ENCODE measurements at regions not wholly inside any gene's neighbourhood (a gene's known extent, or its start where the extent isn't known, plus 50 kb on each side); places are given as distances from the start of the nearest gene placed in this dataset.

- H3K4me2 ChIP-seq (ENCODE audit: insufficient read depth, low read length), result no peak overlapping the region
- BruUV-seq (replicated peaks), result no TSS peak
- ChIA-PET CTCF (no interaction called here), POLR2A (no interaction called here)
- DNase-seq (ENCODE audit: low read depth, low spot score) (no peak), FAIRE-seq (no peak)
- dilution Hi-C loops (cut with MboI; ENCODE audit: extremely low pct_ligation_motif_present, low sequenced_read_pairs) (no loop called here), intact Hi-C loops (cut with micrococcal nuclease) (no loop called here)
- H3K4me1 ChIP-seq (ENCODE audit: control insufficient read depth, extremely low read depth, insufficient read depth, low read length), result no peaks in the 10 kb centered on the region
- no peaks in the 10 kb centered on the region for H3K36me3 ChIP-seq (ENCODE audit: control insufficient read depth in 2 of 2, extremely low read depth in 1 of 2, insufficient read depth in 2 of 2, low read length in 2 of 2)
- TF ChIP-seq JUN (IDR thresholded peaks at IDR 0.05; ENCODE audit: borderline replicate concordance, insufficient read depth, insufficient read length, low read depth), result no peak
- TF ChIP-seq POLR2A (IDR thresholded peaks at IDR 0.05; ENCODE audit: low read depth, low read length), result no peak
- TF ChIP-seq POLR2AphosphoS5 (IDR thresholded peaks at IDR 0.05; ENCODE audit: insufficient read depth, low read depth, low read length), result no peak
- TF ChIP-seq GATA2 (IDR thresholded peaks at IDR 0.05; ENCODE audit: insufficient read depth, insufficient read length, low read depth, low read length), result no peak
- no peak for TF ChIP-seq EZH2 (IDR thresholded peaks at IDR 0.05; ENCODE audit: borderline replicate concordance, low read depth, low read length, severe bottlenecking)
- no peak for TF ChIP-seq FOS (IDR thresholded peaks at IDR 0.05; ENCODE audit: borderline replicate concordance, insufficient read depth, low read length)
- TF ChIP-seq MYC (IDR thresholded peaks at IDR 0.05; ENCODE audit: low read depth, low read length), result no peak
- TF ChIP-seq MAX (IDR thresholded peaks at IDR 0.05; ENCODE audit: insufficient read depth, insufficient read length), result no peak
- TF ChIP-seq CTCF (IDR thresholded peaks at IDR 0.05; ENCODE audit: extremely low read depth in 1 of 2, insufficient read depth in 1 of 2, low read depth in 1 of 2, low read length in 2 of 2), result no peak
- H3K4me3 ChIP-seq (replicated peaks in 1 of 3; ENCODE audit: insufficient read depth in 1 of 3, low read depth in 1 of 3, low read length in 3 of 3), result no peak overlapping the region
- no peaks in the 10 kb centered on the region for H3K27me3 ChIP-seq (ENCODE audit: control insufficient read depth in 2 of 2, insufficient read depth in 2 of 2, low read length in 2 of 2)
- no peaks in the 10 kb centered on the region for H3K9me1 ChIP-seq (replicated peaks; ENCODE audit: control insufficient read depth, extremely low read depth, insufficient read depth, low read length)
- no peaks in the 10 kb centered on the region for H4K20me1 ChIP-seq (replicated peaks; ENCODE audit: control insufficient read depth, extremely low read depth, insufficient read depth, low read length)
- no peak overlapping the region for H3K27ac ChIP-seq (ENCODE audit: insufficient read depth, low read depth, low read length)
- no peak overlapping the region for H2AFZ ChIP-seq (ENCODE audit: low read depth, low read length)
- H3K79me2 ChIP-seq (ENCODE audit: control insufficient read depth, insufficient read depth, low read length), result no peaks in the 10 kb centered on the region
- no peaks in the 10 kb centered on the region for H3K9me3 ChIP-seq (replicated peaks; ENCODE audit: control insufficient read depth, insufficient read depth, low read length)
- H3K9ac ChIP-seq (replicated peaks; ENCODE audit: extremely low read depth, insufficient read depth, low read length), result no peak overlapping the region
These were observed 1666.3 kb downstream of the HACE1 start for GRCh38 chr6:103193413-103193812.

Measured in endothelial cell of umbilical vein (primary cell).